OCI-LY7 (cell line): ENCODE measurements at regions not wholly inside any gene's neighbourhood (a gene's known extent, or its start where the extent isn't known, plus 50 kb on each side); places are given as distances from the start of the nearest gene placed in this dataset.

Experiments used
- BruUV-seq: library from RNA; stranded (reverse); fragments of 400-500 nt; replicated peaks from 2 replicates; lab custom pipeline; 2021; lab: Mats Ljungman, UMichigan
- CTCF ChIA-PET: fragments of 300-600 bp; sonication (Branson Sonifier 250); formaldehyde crosslinking; loops from one replicate; lab custom pipeline; 2022; ENCODE audit warnings: antibody characterized with exemption; ENCODE audit not compliant: unreplicated experiment; lab: Charles Lee
- POLR2A ChIA-PET: fragments of 300-600 bp; sonication (Branson Sonifier 250); formaldehyde crosslinking; loops from one replicate; lab custom pipeline; 2022; ENCODE audit warnings: antibody characterized with exemption; lab: Charles Lee
- DNase-seq: peaks from one replicate; pipeline ENCODE4 v3.0.0-alpha.2; 2015; ENCODE audit warnings: low spot score
- H2AFZ ChIP-seq: fragments of 200-600 bp; sonication (generic), shearing (Covaris generic); 2 replicates; pipeline ENCODE4 v1.6.1; 2014; ENCODE audit warnings: mild to moderate bottlenecking, antibody characterized with exemption, low read length, moderate library complexity
- H3K27ac ChIP-seq: fragments of 200-600 bp; sonication (generic); 2 replicates; pipeline ENCODE4 v1.5.1; 2014; ENCODE audit warnings: mixed run types, low read depth, mild to moderate bottlenecking, moderate library complexity, low read length, inconsistent platforms; ENCODE audit not compliant: poor library complexity, severe bottlenecking
- H3K36me3 ChIP-seq: fragments of 200-600 bp; sonication (generic); 2 replicates; pipeline ENCODE4 v1.6.1; 2014; ENCODE audit warnings: mild to moderate bottlenecking, antibody characterized with exemption, low read length, moderate library complexity, mixed read lengths; ENCODE audit not compliant: insufficient read depth
- H3K4me1 ChIP-seq: fragments of 200-600 bp; sonication (generic); 2 replicates; pipeline ENCODE4 v1.5.1; 2014; ENCODE audit warnings: mild to moderate bottlenecking, low read length; ENCODE audit not compliant: insufficient read depth, poor library complexity, severe bottlenecking
- H3K4me2 ChIP-seq: fragments of 200-600 bp; sonication (generic); 2 replicates; pipeline ENCODE4 v1.6.1; 2014; ENCODE audit warnings: mild to moderate bottlenecking, low read length
- H3K4me3 ChIP-seq: fragments of 200-600 bp; sonication (generic); 2 replicates; pipeline ENCODE4 v1.5.1; 2014; ENCODE audit warnings: mild to moderate bottlenecking, low read depth, low read length; ENCODE audit not compliant: poor library complexity, severe bottlenecking
- H3K79me2 ChIP-seq: fragments of 200-600 bp; sonication (generic); 2 replicates; pipeline ENCODE4 v1.6.1; 2016; ENCODE audit warnings: low read depth, mild to moderate bottlenecking, low read length, moderate library complexity, mixed read lengths; ENCODE audit not compliant: insufficient read depth
- H3K9me2 ChIP-seq: fragments of 200-600 bp; sonication (generic); 2 replicates; pipeline ENCODE4 v1.6.1; 2016; ENCODE audit warnings: mild to moderate bottlenecking, low read length, mixed read lengths; ENCODE audit not compliant: insufficient read depth
- H3K9me3 ChIP-seq: fragments of 200-600 bp; sonication (generic); 2 replicates; pipeline ENCODE4 v1.6.1; 2014; ENCODE audit warnings: mild to moderate bottlenecking, mixed run types, low read length, mixed read lengths
- H4K20me1 ChIP-seq: fragments of 200-600 bp; sonication (generic); 2 replicates; pipeline ENCODE4 v1.6.1; 2014; ENCODE audit warnings: mild to moderate bottlenecking, antibody characterized with exemption, low read length, moderate library complexity, mixed read lengths; ENCODE audit not compliant: insufficient read depth
- CTCF ChIP-seq: fragments of 200-600 bp; sonication (generic); conservative IDR thresholded peaks from 2 replicates; pipeline ENCODE4 v1.5.1; 2014; ENCODE audit warnings: mild to moderate bottlenecking, antibody characterized with exemption, low read length, moderate library complexity, mixed read lengths
- EZH2phosphoT487 ChIP-seq: fragments of 200-600 bp; sonication (generic); IDR thresholded peaks from 2 replicates; pipeline ENCODE4 v1.6.1; 2018; ENCODE audit warnings: low read depth, borderline replicate concordance, mild to moderate bottlenecking, mixed run types, antibody characterized with exemption, low read length, moderate library complexity, mixed read lengths
- intact Hi-C: fragments of 100-400 bp; cut with micrococcal nuclease; formaldehyde crosslinking; loops from one replicate; pipeline ENCODE4 v1.10.0; 2022; ENCODE audit not compliant: unreplicated experiment

- H3K4me3 ChIP-seq, result no peak overlapping the region
- H3K4me2 ChIP-seq, result no peak overlapping the region
- H3K4me1 ChIP-seq, result no peaks in the 10 kb centered on the region
- no peaks in the 10 kb centered on the region for H3K9me2 ChIP-seq
- BruUV-seq, result no TSS peak
- H4K20me1 ChIP-seq, result no peaks in the 10 kb centered on the region
- H3K27ac ChIP-seq, result no peak overlapping the region
- TF ChIP-seq CTCF (no peak), EZH2phosphoT487 (no peak)
- H3K79me2 ChIP-seq, result no peaks in the 10 kb centered on the region
- no peaks in the 10 kb centered on the region for H3K9me3 ChIP-seq
- no peaks in the 10 kb centered on the region for H3K36me3 ChIP-seq
- DNase-seq, result no peak
- POLR2A ChIA-PET, result no interaction called here
- no peak overlapping the region for H2AFZ ChIP-seq
- intact Hi-C loops, result no loop called here
- CTCF ChIA-PET, result no interaction called here
These were observed 85.3 kb downstream of the TYW3 start for GRCh38 chr1:74818241-74818640.

- H3K4me2 ChIP-seq, result no peak overlapping the region
- BruUV-seq, result no TSS peak
- no peak for DNase-seq
- H3K79me2 ChIP-seq, result no peaks in the 10 kb centered on the region
- H3K9me3 ChIP-seq, result no peaks in the 10 kb centered on the region
- H3K4me1 ChIP-seq, result no peaks in the 10 kb centered on the region
- no peaks in the 10 kb centered on the region for H4K20me1 ChIP-seq
- no peak for TF ChIP-seq CTCF
- no peak for TF ChIP-seq EZH2phosphoT487
- no peak overlapping the region for H3K4me3 ChIP-seq
- H3K27ac ChIP-seq, result no peak overlapping the region
- no peak overlapping the region for H2AFZ ChIP-seq
- intact Hi-C loops, result no loop called here
- ChIA-PET CTCF (no interaction called here), POLR2A (no interaction called here)
- H3K9me2 ChIP-seq, result no peaks in the 10 kb centered on the region
- H3K36me3 ChIP-seq, result no peaks in the 10 kb centered on the region
These were observed 85.9 kb downstream of the TYW3 start for GRCh38 chr1:74818661-74819456.

GRCh38 chr1:74822851-74823401 lies 90.0 kb downstream of the TYW3 start:
- no peak for DNase-seq
- H3K27ac ChIP-seq, result no peak overlapping the region
- no peaks in the 10 kb centered on the region for H3K4me1 ChIP-seq
- H3K79me2 ChIP-seq, result no peaks in the 10 kb centered on the region
- H4K20me1 ChIP-seq, result no peaks in the 10 kb centered on the region
- TF ChIP-seq CTCF (no peak), EZH2phosphoT487 (no peak)
- no peaks in the 10 kb centered on the region for H3K36me3 ChIP-seq
- intact Hi-C loops, result no loop called here
- H2AFZ ChIP-seq, result no peak overlapping the region
- H3K9me2 ChIP-seq, result no peaks in the 10 kb centered on the region
- no peak overlapping the region for H3K4me3 ChIP-seq
- no TSS peak for BruUV-seq
- POLR2A ChIA-PET, result no interaction called here
- H3K9me3 ChIP-seq, result no peaks in the 10 kb centered on the region
- CTCF ChIA-PET, result no interaction called here
- H3K4me2 ChIP-seq, result no peak overlapping the region
